ENCODE measurements at regions not wholly inside any gene's neighbourhood (a gene's known extent, or its start where the extent isn't known, plus 50 kb on each side); places are given as distances from the start of the nearest gene placed in this dataset.

GRCh38 chr9:115261656-115262081 is 143.7 kb upstream of the TNC start:
- DNase-seq (ENCODE audit: low spot score): no peak

GRCh38 chr9:115262477-115262876 is 144.5 kb upstream of the TNC start:
- DNase-seq (ENCODE audit: low spot score): no peak

GRCh38 chr9:115262952-115263351 is 145.0 kb upstream of the TNC start:
- DNase-seq (ENCODE audit: low spot score): no peak

- no peak for DNase-seq (ENCODE audit: low spot score)
Measured at GRCh38 chr9:115263371-115264075, 145.6 kb upstream of the TNC start.

GRCh38 chr9:115264313-115264712 is 146.4 kb upstream of the TNC start:
- DNase-seq (ENCODE audit: low spot score): no peak

GRCh38 chr9:115267790-115268189 is 149.8 kb upstream of the TNC start:
- no peak for DNase-seq (ENCODE audit: low spot score)

- no peak for DNase-seq (ENCODE audit: low spot score)
Measured at GRCh38 chr9:115275753-115276152, 157.8 kb upstream of the TNC start.

- DNase-seq (ENCODE audit: low spot score): no peak
Measured at GRCh38 chr9:115276621-115277020, 158.7 kb upstream of the TNC start.

- DNase-seq (ENCODE audit: low spot score): no peak
Measured at GRCh38 chr9:115277301-115277700, 159.3 kb upstream of the TNC start.

GRCh38 chr9:115278326-115279035 is 160.5 kb upstream of the TNC start:
- DNase-seq (ENCODE audit: low spot score): no peak

GRCh38 chr9:115283395-115283794 is 165.4 kb upstream of the TNC start:
- no peak for DNase-seq (ENCODE audit: low spot score)

- no peak for DNase-seq (ENCODE audit: low spot score)
Measured at GRCh38 chr9:115285836-115286235, 167.9 kb upstream of the TNC start.

GRCh38 chr9:115286411-115286810 is 168.5 kb upstream of the TNC start:
- no peak for DNase-seq (ENCODE audit: low spot score)

GRCh38 chr9:115289757-115290208 is 171.8 kb upstream of the TNC start:
- DNase-seq (ENCODE audit: low spot score): no peak

GRCh38 chr9:115291841-115292240 is 173.9 kb upstream of the TNC start:
- DNase-seq (ENCODE audit: low spot score): no peak

- peak; percentile 60 for DNase-seq (ENCODE audit: low spot score)
Measured at GRCh38 chr9:115292584-115293279, 174.8 kb upstream of the TNC start.

- no peak for DNase-seq (ENCODE audit: low spot score)
Measured at GRCh38 chr9:115295734-115296133, 177.8 kb upstream of the TNC start.

GRCh38 chr9:115296831-115297565 is 179.0 kb upstream of the TNC start:
- DNase-seq (ENCODE audit: low spot score): no peak

- no peak for DNase-seq (ENCODE audit: low spot score)
Measured at GRCh38 chr9:115300116-115300515, 182.2 kb upstream of the TNC start.

- no peak for DNase-seq (ENCODE audit: low spot score)
Measured at GRCh38 chr9:115300874-115301273, 182.9 kb upstream of the TNC start.

GRCh38 chr9:115301581-115301980 is 183.6 kb upstream of the TNC start:
- DNase-seq (ENCODE audit: low spot score): no peak

- no peak for DNase-seq (ENCODE audit: low spot score)
Measured at GRCh38 chr9:115305543-115305942, 187.6 kb upstream of the TNC start.

Data from ecto neural progenitor cell (in vitro differentiated cells).